SU-DHL-6 (cell line): ENCODE measurements at regions not wholly inside any gene's neighbourhood (a gene's known extent, or its start where the extent isn't known, plus 50 kb on each side); places are given as distances from the start of the nearest gene placed in this dataset.

Source experiments
- H2AFZ ChIP-seq: fragments of 200-600 bp; sonication (generic); 2 replicates; pipeline ENCODE4 v1.6.1; 2014; ENCODE audit warnings: low read depth, mild to moderate bottlenecking, moderate library complexity, mixed read lengths, antibody characterized with exemption, low read length; ENCODE audit not compliant: severe bottlenecking
- H3F3A ChIP-seq: fragments of 200-600 bp; shearing (Covaris generic); 2 replicates; pipeline ENCODE4 v1.6.0; 2016; ENCODE audit warnings: antibody characterized with exemption, mild to moderate bottlenecking; ENCODE audit not compliant: insufficient read depth
- H3K27ac ChIP-seq: fragments of 200-600 bp; sonication (generic); 2 replicates; pipeline ENCODE4 v1.5.1; 2016; ENCODE audit warnings: low read depth, mild to moderate bottlenecking, low read length, moderate library complexity, mixed read lengths
- H3K27me3 ChIP-seq: fragments of 200-600 bp; sonication (generic), shearing (Covaris generic); 2 replicates; pipeline ENCODE4 v1.6.0; 2014; ENCODE audit warnings: mild to moderate bottlenecking, low read length
- H3K36me3 ChIP-seq: fragments of 200-600 bp; sonication (generic); 2 replicates; pipeline ENCODE4 v1.6.1; 2014; ENCODE audit warnings: mild to moderate bottlenecking, low read length, mixed read lengths
- H3K4me2 ChIP-seq: fragments of 300-600, 200-600 bp; shearing (Covaris generic), sonication (generic); 2 replicates; pipeline ENCODE4 v1.6.0; 2014; ENCODE audit warnings: low read length, low read depth, mild to moderate bottlenecking; ENCODE audit not compliant: poor library complexity, severe bottlenecking
- H3K4me3 ChIP-seq: fragments of 200-600 bp; sonication (generic); 2 replicates; pipeline ENCODE4 v1.5.1; 2014; ENCODE audit warnings: antibody characterized with exemption, low read length, mild to moderate bottlenecking, mixed read lengths; ENCODE audit not compliant: insufficient read depth, poor library complexity, severe bottlenecking
- H3K79me2 ChIP-seq: fragments of 200-600 bp; sonication (generic); 2 replicates; pipeline ENCODE4 v1.6.1; 2014; ENCODE audit warnings: mild to moderate bottlenecking, low read length, moderate library complexity; ENCODE audit not compliant: insufficient read depth
- H3K9ac ChIP-seq: fragments of 200-600 bp; sonication (generic); 2 replicates; pipeline ENCODE4 v1.7.0; 2014; ENCODE audit warnings: mild to moderate bottlenecking, low read length
- H3K9me2 ChIP-seq: fragments of 200-600 bp; sonication (generic); replicated peaks from 2 replicates; pipeline ENCODE4 v1.6.1; 2014; ENCODE audit warnings: low read length; ENCODE audit not compliant: insufficient read depth
- H3K9me3 ChIP-seq: fragments of 200-600 bp; sonication (generic); 2 replicates; pipeline ENCODE4 v1.6.1; 2014; ENCODE audit warnings: low read length, mixed read lengths; ENCODE audit not compliant: insufficient read depth
- H4K20me1 ChIP-seq: fragments of 200-600 bp; sonication (generic); 2 replicates; pipeline ENCODE4 v1.6.1; 2014; ENCODE audit warnings: low read depth, mild to moderate bottlenecking, antibody characterized with exemption, low read length, moderate library complexity, mixed read lengths
- EZH2phosphoT487 ChIP-seq: fragments of 200-600 bp; sonication (generic), shearing (Covaris generic); conservative IDR thresholded peaks from 2 replicates; pipeline ENCODE4 v1.6.1; 2018; ENCODE audit warnings: mild to moderate bottlenecking, antibody characterized with exemption, low read length, moderate library complexity, mixed read lengths
- TF ChIP-seq, protein P1 (sequence below): fragments of 200-600 bp; sonication (generic); IDR thresholded peaks from one replicate; pipeline ENCODE4 v1.5.1; 2017; ENCODE audit warnings: antibody characterized with exemption, mild to moderate bottlenecking, low read length, moderate library complexity; ENCODE audit not compliant: insufficient read depth, poor library complexity, severe bottlenecking

DNA sequence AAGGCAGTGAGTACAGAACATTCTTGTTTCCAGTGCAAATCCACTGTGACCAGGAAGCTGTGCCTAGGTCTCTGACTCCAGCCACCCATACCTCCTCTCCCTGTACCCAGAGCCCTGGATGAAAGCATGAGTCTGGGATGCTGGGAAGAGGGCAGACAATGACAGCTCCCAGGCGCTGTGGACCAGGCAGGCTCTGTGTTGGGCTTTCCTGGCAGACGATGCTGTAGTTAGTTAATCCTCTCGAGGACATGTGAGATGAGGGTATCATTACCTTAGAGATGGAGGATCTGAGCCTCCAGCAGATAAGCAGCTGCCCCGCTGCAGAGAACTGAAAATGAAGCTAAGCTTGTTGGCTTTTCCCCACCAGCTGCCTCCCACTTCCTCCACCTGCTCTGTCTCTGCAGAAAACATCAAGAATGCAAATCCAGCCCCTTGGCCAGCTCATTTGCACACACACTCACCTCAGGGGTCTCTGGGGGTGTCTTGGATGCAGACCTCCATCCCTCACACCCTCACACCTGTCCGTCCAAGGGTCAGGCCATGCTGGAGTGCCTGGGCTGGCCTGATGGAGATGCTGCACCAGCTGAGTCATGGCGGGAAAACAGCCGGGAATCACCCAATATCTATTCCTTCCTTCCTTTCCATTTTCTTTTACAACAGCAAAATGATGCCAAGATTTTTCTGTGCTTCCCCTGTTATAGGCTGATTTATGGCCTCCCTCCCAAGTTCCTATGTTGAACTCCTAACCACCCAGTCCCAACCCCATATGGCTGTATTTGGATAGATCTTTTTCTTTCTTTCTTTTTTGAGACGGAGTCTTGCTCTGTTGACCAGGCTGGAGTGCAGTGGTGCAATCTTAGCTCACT is 94.9 kb upstream of the SEPTIN5 start:
- Histone ChIP-seq H3K27me3 (no peaks in the 10 kb centered on the region), H3K79me2 (no peaks in the 10 kb centered on the region), H3F3A (no peaks in the 10 kb centered on the region), H3K4me2 (no peak overlapping the region), H3K4me3 (no peak overlapping the region), H2AFZ (no peak overlapping the region), H3K9ac (no peak overlapping the region), H3K27ac (no peak overlapping the region), H3K9me2 (no peaks in the 10 kb centered on the region), H3K9me3 (no peaks in the 10 kb centered on the region), H3K36me3 (no peaks in the 10 kb centered on the region), H4K20me1 (no peaks in the 10 kb centered on the region)
- TF ChIP-seq EZH2phosphoT487 = no peak
- TF ChIP-seq, protein P1, sequence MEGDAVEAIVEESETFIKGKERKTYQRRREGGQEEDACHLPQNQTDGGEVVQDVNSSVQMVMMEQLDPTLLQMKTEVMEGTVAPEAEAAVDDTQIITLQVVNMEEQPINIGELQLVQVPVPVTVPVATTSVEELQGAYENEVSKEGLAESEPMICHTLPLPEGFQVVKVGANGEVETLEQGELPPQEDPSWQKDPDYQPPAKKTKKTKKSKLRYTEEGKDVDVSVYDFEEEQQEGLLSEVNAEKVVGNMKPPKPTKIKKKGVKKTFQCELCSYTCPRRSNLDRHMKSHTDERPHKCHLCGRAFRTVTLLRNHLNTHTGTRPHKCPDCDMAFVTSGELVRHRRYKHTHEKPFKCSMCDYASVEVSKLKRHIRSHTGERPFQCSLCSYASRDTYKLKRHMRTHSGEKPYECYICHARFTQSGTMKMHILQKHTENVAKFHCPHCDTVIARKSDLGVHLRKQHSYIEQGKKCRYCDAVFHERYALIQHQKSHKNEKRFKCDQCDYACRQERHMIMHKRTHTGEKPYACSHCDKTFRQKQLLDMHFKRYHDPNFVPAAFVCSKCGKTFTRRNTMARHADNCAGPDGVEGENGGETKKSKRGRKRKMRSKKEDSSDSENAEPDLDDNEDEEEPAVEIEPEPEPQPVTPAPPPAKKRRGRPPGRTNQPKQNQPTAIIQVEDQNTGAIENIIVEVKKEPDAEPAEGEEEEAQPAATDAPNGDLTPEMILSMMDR = no peak

DNA sequence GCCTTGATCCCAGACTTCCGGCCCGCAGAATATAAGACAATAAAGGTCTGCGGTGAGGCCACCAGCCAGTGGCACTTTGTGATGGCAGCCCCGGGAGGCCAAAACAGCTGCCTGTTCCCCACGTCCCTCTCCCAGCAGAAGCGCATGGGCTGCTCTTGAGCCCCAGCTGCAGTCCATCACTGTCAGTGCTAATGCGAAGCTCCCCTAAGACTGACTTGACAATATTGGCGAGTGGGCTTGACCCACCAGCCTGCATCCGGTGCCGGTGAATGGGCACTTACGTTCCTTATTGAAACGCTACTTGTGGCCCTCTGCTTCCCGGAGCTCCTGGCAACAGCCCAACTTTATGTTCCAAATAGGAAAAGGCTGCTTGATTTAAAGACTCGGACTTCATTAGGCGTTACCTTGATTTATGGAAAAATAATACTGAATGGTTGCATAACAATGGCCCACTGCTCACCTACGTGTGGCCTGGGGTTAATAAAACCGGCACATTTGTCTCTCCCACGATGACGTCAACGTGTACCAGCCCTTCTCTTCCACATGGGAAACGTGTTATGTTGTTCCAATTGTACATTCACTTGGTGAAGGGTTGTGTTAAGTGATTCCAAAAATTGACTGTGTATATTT is 93.4 kb upstream of the SEPTIN5 start:
- Histone ChIP-seq H3K79me2 (no peaks in the 10 kb centered on the region), H3K27ac (no peak overlapping the region), H3K4me3 (no peak overlapping the region), H2AFZ (no peak overlapping the region), H3K4me2 (no peak overlapping the region), H3F3A (no peaks in the 10 kb centered on the region), H3K27me3 (no peaks in the 10 kb centered on the region), H3K9me2 (no peaks in the 10 kb centered on the region), H3K36me3 (no peaks in the 10 kb centered on the region), H4K20me1 (no peaks in the 10 kb centered on the region), H3K9ac (no peak overlapping the region), H3K9me3 (no peaks in the 10 kb centered on the region)
- no peak for TF ChIP-seq EZH2phosphoT487
- TF ChIP-seq, protein P1 = no peak

DNA sequence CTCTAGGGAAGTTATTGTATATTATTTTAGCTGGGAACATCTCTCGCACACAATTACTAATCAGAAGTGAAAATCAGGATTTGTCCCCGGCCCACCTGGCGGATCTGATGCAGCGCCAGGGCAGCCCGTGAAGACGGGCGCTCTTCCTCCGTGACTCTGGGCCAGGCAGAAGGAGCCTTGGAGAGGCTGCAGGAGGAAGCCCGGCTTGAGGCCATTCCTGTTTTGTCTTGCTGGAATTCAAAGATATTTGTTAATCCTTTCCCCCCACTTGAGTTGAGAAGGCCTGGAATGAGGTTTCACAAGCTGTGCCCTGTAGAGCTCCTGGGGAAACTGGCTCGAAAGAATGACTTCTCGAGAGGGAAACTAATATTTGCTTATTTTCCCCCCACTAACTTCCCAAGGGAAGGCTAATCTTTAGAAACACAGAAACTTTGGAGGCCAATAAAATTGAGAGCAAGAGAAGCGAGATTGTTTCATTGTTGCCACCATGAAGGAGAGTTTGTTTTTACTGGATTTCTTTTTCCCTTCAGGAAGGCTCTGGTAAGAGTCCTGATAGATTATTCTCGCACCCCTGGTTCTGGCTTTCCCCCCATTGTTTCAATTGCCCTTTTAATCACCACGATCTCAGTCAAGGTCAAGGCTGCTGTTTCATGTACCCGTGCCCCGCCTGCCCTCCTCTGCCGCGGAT is 92.8 kb upstream of the SEPTIN5 start:
- H3K9me3 ChIP-seq = no peaks in the 10 kb centered on the region
- no peak overlapping the region for H3K27ac ChIP-seq
- no peaks in the 10 kb centered on the region for H3F3A ChIP-seq
- no peak overlapping the region for H3K9ac ChIP-seq
- H2AFZ ChIP-seq = no peak overlapping the region
- H3K4me2 ChIP-seq = no peak overlapping the region
- no peaks in the 10 kb centered on the region for H4K20me1 ChIP-seq
- H3K9me2 ChIP-seq = no peaks in the 10 kb centered on the region
- no peaks in the 10 kb centered on the region for H3K79me2 ChIP-seq
- TF ChIP-seq EZH2phosphoT487 = no peak
- TF ChIP-seq, protein P1 = no peak
- H3K27me3 ChIP-seq = no peaks in the 10 kb centered on the region
- H3K4me3 ChIP-seq = no peak overlapping the region
- H3K36me3 ChIP-seq = no peaks in the 10 kb centered on the region
